ENCODE measurements at regions not wholly inside any gene's neighbourhood (a gene's known extent, or its start where the extent isn't known, plus 50 kb on each side); places are given as distances from the start of the nearest gene placed in this dataset.
A peak's percentile ranks its signal among the peaks of the same experiment; 100 is the strongest.

- 73% methylated on average over 9 of the region's 9 CpGs for WGBS (ENCODE audit: low lambda C conversion rate)
- CTCF ChIA-PET = interaction anchor here (0.6 kb wide), 1 partner anchor 78 kb away, joined by 3 read pairs; no protein-coding TSS in a partner anchor
- no peak for DNase-seq
These were observed 129.3 kb upstream of the GPC1 start for GRCh38 chr2:240306185-240306584.

GRCh38 chr2:240308111-240308651 is 127.3 kb upstream of the GPC1 start:
- Histone ChIP-seq H3K27me3 (ENCODE audit: insufficient read depth) (no peaks in the 10 kb centered on the region), H3K9ac (no peak overlapping the region), H2AFZ (ENCODE audit: low read depth) (no peak overlapping the region), H3F3A (replicated peaks; ENCODE audit: insufficient read depth) (no peaks in the 10 kb centered on the region), H3K4me2 (no peak overlapping the region), H3K36me3 (replicated peaks in 1 of 2; ENCODE audit: control insufficient read depth in 1 of 2, insufficient read depth in 2 of 2, low read length in 1 of 2) (no peaks in the 10 kb centered on the region), H3K9me2 (no peaks in the 10 kb centered on the region), H3K79me2 (ENCODE audit: insufficient read depth) (no peaks in the 10 kb centered on the region), H3K4me3 (ENCODE audit: low read depth in 2 of 2, low read length in 1 of 2) (no peak overlapping the region), H4K20me1 (ENCODE audit: insufficient read depth) (no peaks in the 10 kb centered on the region), H3K9me3 (no peaks in the 10 kb centered on the region), H3K27ac (ENCODE audit: low read depth in 2 of 2, low read length in 1 of 2) (no peak overlapping the region), H3K4me1 (ENCODE audit: control insufficient read depth in 1 of 2, insufficient read depth in 2 of 2, low read depth in 1 of 2, low read length in 1 of 2) (no peaks in the 10 kb centered on the region; a peak in 1 of 4 replicates)
- ChIA-PET CTCF (interaction anchor here (1.0 kb wide), 1 partner anchor 103 kb away, joined by 3 read pairs; no protein-coding TSS in a partner anchor), POLR2A (no interaction called here)
- TF ChIP-seq SIN3A (IDR thresholded peaks at IDR 0.05; ENCODE audit: borderline replicate concordance, low read depth, low read length) = no peak
- TF ChIP-seq FOXJ3 (CRISPR knock-in tag; IDR thresholded peaks at IDR 0.05) = no peak
- TF ChIP-seq JUND (IDR thresholded peaks at IDR 0.05) = no peak
- no peak for TF ChIP-seq CHD2 (IDR thresholded peaks at IDR 0.05; ENCODE audit: low read length, partially characterized antibody)
- TF ChIP-seq NFIC (IDR thresholded peaks at IDR 0.05; ENCODE audit: borderline replicate concordance) = no peak
- no peak for TF ChIP-seq TEAD4 (IDR thresholded peaks at IDR 0.05; ENCODE audit: borderline replicate concordance, insufficient read depth)
- no peak for TF ChIP-seq YY1 (IDR thresholded peaks at IDR 0.05; ENCODE audit: low read depth)
- no peak for TF ChIP-seq RXRA (IDR thresholded peaks at IDR 0.05; ENCODE audit: borderline replicate concordance, low read depth)
- TF ChIP-seq, protein P1, sequence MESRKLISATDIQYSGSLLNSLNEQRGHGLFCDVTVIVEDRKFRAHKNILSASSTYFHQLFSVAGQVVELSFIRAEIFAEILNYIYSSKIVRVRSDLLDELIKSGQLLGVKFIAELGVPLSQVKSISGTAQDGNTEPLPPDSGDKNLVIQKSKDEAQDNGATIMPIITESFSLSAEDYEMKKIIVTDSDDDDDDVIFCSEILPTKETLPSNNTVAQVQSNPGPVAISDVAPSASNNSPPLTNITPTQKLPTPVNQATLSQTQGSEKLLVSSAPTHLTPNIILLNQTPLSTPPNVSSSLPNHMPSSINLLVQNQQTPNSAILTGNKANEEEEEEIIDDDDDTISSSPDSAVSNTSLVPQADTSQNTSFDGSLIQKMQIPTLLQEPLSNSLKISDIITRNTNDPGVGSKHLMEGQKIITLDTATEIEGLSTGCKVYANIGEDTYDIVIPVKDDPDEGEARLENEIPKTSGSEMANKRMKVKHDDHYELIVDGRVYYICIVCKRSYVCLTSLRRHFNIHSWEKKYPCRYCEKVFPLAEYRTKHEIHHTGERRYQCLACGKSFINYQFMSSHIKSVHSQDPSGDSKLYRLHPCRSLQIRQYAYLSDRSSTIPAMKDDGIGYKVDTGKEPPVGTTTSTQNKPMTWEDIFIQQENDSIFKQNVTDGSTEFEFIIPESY (IDR thresholded peaks at IDR 0.05; ENCODE audit: borderline replicate concordance, low read depth) = no peak
- no peak for TF ChIP-seq FOXM1 (IDR thresholded peaks at IDR 0.05; ENCODE audit: low read depth)
- no peak for TF ChIP-seq SMC3 (IDR thresholded peaks at IDR 0.05; ENCODE audit: low read depth, low read length)
- TF ChIP-seq RFX5 (IDR thresholded peaks at IDR 0.05; ENCODE audit: low read length) = no peak
- no peak for TF ChIP-seq TCF12 (IDR thresholded peaks at IDR 0.05)
- no peak for TF ChIP-seq REST (IDR thresholded peaks at IDR 0.05; ENCODE audit: low read depth, low read length)
- TF ChIP-seq MEF2A (IDR thresholded peaks at IDR 0.05; ENCODE audit: borderline replicate concordance, low read depth) = no peak
- TF ChIP-seq TAF1 (IDR thresholded peaks at IDR 0.05; ENCODE audit: borderline replicate concordance, low read depth, low read length) = no peak
- peak; percentile 22 for DNase-seq
- WGBS (ENCODE audit: low lambda C conversion rate) = 72% methylated on average over 11 of the region's 17 CpGs

More at GRCh38 chr2:240306185-240306584, 129.3 kb upstream of the GPC1 start:
- H3K4me1 ChIP-seq (ENCODE audit: control insufficient read depth in 1 of 2, insufficient read depth in 2 of 2, low read depth in 1 of 2, low read length in 1 of 2) = no peaks in the 10 kb centered on the region; a peak in 1 of 4 replicates
- no peak overlapping the region for H3K4me3 ChIP-seq (ENCODE audit: low read depth in 2 of 2, low read length in 1 of 2)
- no peak overlapping the region for H2AFZ ChIP-seq (ENCODE audit: low read depth)
- no peak overlapping the region for H3K4me2 ChIP-seq
- no peaks in the 10 kb centered on the region for H3K9me2 ChIP-seq
- no peak overlapping the region for H3K9ac ChIP-seq
- TF ChIP-seq, protein P2, sequence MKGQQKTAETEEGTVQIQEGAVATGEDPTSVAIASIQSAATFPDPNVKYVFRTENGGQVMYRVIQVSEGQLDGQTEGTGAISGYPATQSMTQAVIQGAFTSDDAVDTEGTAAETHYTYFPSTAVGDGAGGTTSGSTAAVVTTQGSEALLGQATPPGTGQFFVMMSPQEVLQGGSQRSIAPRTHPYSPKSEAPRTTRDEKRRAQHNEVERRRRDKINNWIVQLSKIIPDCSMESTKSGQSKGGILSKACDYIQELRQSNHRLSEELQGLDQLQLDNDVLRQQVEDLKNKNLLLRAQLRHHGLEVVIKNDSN (IDR thresholded peaks at IDR 0.05; ENCODE audit: borderline replicate concordance, low read depth) = no peak
- TF ChIP-seq RFX5 (IDR thresholded peaks at IDR 0.05; ENCODE audit: low read length) = no peak
- TF ChIP-seq ELF1 (IDR thresholded peaks at IDR 0.05) = no peak
- TF ChIP-seq JUND (IDR thresholded peaks at IDR 0.05) = no peak
- no peak for TF ChIP-seq CHD2 (IDR thresholded peaks at IDR 0.05; ENCODE audit: low read length, partially characterized antibody)
- no peak for TF ChIP-seq SIN3A (IDR thresholded peaks at IDR 0.05; ENCODE audit: borderline replicate concordance, low read depth, low read length)
- TF ChIP-seq, protein P3, sequence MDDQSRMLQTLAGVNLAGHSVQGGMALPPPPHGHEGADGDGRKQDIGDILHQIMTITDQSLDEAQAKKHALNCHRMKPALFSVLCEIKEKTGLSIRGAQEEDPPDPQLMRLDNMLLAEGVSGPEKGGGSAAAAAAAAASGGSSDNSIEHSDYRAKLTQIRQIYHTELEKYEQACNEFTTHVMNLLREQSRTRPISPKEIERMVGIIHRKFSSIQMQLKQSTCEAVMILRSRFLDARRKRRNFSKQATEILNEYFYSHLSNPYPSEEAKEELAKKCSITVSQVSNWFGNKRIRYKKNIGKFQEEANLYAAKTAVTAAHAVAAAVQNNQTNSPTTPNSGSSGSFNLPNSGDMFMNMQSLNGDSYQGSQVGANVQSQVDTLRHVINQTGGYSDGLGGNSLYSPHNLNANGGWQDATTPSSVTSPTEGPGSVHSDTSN (IDR thresholded peaks at IDR 0.05) = no peak
- no peaks in the 10 kb centered on the region for H3K27me3 ChIP-seq (ENCODE audit: insufficient read depth)
- no peaks in the 10 kb centered on the region for H3K9me3 ChIP-seq
- POLR2A ChIA-PET = no interaction called here
- H3K36me3 ChIP-seq (replicated peaks in 1 of 2; ENCODE audit: control insufficient read depth in 1 of 2, insufficient read depth in 2 of 2, low read length in 1 of 2) = no peaks in the 10 kb centered on the region
- H3K79me2 ChIP-seq (ENCODE audit: insufficient read depth) = no peaks in the 10 kb centered on the region
- H3F3A ChIP-seq (replicated peaks; ENCODE audit: insufficient read depth) = no peaks in the 10 kb centered on the region
- H3K27ac ChIP-seq (ENCODE audit: low read depth in 2 of 2, low read length in 1 of 2) = no peak overlapping the region
- H4K20me1 ChIP-seq (ENCODE audit: insufficient read depth) = no peaks in the 10 kb centered on the region

Data from SK-N-SH (cell line).